Mesenteric fat pad (tissue), 1 donor: ENCODE measurements at regions not wholly inside any gene's neighbourhood (a gene's known extent, or its start where the extent isn't known, plus 50 kb on each side); places are given as distances from the start of the nearest gene placed in this dataset.
"Not testable (repeated sequence)": the region's sequence is repeated elsewhere in the genome, so short reads cannot be mapped to it uniquely, and the experiment has no call there.

Experiments
- DNase-seq: peaks from one replicate; pipeline ENCODE4 v3.0.0-alpha.2; 2020; ENCODE audit warnings: low spot score
- donor health status: DM: yes; HTN: yes; CAD: no.

DNA sequence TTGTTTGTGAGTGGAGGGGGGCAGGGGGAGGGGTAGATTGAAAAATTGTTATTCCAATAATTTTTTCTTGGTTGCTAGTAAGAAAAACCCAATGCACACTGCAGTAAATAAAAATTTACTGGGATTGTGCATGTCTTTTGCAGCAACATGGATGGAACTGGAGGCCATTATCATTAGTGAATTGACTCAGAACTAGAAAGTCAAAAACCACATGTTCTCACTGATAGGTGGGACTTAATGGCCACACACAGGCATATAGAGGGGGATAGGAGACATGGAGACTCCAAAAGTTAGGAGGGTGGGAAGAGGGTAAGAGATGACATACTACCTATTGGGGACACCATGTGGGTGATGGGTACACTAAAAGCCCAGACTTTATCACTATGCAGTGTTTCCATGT lies 67.2 kb downstream of the BUB3 start:
- DNase-seq, result no peak

DNA sequence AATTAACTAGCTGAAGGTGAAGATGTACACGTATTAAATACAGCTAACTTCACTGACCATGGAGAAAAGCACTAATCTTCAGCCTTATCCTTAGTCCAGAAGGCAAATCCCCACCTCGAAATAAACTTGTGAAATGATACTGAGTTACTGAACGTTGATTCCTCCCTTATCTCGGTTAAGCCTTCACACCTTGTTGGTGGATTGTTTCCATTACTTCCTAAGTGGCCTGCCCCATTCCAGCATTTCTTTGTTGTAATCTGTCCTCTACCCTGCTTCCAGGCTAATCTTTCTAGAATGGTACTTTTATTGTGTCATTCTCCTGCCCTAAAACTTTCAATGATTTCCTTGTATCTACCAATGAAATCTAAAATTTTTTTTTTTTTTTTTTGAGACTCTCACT lies 68.6 kb downstream of the BUB3 start:
- DNase-seq, result no peak

DNA sequence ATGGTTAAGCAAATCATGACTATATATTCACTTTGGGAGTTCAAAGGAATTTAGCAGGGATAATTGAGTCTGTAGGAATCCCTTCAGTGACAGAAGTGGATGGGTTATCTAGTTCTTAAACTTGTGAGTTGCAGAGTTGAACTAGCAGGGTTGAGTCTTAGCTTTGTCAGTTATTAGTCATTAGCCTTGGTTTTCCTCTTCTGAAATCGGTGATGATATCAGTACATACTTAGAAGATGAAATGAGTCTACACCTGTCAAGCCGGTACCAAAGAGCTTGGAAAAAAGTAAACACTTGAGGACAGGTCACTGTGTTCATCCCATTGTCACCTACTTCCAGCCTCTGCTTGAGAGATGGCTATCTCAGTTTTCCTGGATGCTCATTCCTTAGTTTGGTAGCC lies 73.5 kb downstream of the BUB3 start:
- DNase-seq, result no peak

DNA sequence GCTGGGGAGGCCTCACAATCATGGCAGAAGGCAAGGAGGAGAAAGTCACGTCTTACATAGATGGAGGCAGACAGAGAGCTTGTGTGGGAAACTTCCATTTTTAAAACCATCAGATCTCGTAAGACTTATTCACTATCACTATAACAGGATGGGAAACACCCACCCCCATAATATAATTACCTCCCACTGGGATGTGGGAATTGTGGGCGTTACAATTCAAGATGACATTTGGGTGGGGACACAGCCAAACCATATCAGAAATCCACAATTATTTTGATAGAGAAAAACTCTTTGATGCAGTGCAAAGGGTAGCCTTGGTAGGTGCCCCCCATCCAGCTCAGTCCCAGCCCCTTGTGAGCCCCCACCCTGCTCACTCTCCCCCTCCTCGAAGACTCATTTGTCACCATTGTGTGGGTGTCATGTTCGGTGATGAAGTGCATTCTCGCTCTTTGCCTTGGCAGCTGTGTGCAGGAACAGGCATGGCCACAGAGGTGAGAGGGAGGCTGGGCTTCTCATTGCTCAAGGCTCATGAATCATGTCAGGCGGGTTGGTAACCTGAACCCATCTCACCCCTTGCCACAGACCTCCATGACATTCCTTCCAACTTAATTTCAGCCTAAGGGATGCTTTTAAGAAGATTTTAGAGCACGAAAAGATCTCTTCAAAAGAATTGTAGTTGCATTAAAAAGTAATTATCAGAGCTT lies 75.9 kb downstream of the BUB3 start:
- DNase-seq, result no peak

DNA sequence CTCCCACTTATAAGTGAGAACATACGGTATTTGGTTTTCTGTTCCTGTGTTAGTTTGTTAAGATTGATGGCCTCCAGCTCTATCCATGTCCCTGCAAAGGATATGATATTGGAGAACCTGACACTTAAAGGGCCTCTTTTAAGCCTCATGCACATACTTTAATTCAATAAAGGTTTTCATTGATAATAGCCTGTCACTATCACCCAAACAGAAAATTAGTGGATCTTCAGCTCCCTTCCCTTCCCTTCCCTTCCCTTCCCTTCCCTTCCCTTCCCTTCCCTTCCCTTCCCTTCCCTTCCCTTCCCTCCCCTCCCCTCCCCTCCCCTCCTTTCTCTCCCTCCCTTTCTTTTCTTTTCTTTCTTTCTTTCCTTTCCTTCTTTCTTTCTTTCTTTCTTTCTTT lies 78.7 kb downstream of the BUB3 start:
- not testable (repeated sequence) for DNase-seq

DNA sequence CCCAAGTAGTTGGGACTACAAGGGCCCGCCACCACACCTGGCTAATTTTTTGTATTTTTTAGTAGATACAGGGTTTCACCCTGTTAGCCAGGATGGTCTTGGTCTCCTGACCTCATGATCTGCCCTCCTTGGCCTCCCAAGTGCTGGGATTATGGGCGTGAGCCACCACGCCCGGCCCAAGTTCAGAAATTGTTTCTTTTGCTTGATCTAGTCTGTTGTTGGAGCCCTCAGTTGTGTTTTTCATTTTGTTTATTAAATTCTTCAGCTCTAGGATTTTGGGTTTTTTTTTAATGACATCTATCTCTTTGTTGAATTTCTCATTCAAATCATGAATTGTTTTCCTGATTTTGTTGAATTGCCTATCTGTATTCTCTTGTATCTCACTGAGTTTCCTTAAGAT lies 80.8 kb downstream of the BUB3 start:
- not testable (repeated sequence) for DNase-seq

DNA sequence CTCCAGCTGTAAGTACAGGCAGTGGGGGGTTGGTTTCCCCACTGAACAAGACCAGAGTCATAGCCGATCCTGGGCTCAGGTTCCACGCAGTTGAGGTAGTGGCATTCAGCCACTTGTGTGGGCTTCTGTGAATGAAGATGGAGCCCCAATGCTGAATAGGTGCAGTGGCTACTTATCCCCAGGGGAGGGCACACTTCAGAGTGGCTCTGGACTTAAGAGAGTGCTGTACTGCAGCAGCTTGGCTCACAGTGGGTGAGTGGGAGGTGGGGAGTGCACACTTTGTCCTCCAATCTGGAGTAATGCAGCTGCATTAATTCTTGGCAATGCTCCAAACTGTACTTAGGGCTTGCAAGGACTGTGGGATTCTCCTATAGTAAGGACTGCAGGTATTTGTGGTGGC lies 81.9 kb downstream of the BUB3 start:
- no peak for DNase-seq

DNA sequence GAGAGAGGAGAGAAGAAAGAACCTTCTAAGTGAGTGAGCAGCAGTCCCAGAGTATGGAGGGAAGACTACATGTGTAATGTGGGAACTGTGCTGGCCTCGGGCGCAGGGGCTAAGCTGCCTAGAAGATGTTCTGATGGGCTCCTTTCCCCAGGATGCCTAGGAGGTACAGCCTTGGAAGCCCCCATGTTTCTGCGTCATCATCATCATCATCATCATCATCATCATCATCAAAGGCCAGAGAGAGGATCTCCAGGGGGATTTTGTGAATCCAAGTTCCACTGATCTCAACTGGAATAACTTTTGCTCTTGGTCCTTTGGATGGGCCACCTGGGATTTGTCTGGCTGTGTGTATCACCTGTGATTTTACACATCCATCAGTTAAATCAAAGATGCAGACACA lies 86.0 kb downstream of the BUB3 start:
- no peak for DNase-seq

DNA sequence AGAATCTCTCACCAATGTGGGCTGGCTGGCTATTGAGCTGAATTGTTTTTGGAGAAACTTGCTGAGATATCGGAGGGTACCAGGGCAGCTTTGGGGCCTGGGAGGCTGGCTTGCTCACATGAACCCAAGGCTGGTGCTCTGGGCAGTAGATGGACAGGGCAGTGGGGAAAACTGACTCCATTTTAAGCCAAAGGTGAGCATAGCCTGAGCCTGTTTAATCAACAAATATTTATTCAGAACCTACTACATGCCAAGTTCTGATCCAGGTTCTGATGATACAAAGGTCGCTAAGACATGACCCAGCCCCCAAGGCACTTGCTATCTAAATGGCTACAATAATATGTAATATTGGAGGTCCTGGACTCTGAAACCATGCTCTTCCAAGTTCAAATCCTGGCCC lies 86.6 kb downstream of the BUB3 start:
- DNase-seq, result no peak

DNA sequence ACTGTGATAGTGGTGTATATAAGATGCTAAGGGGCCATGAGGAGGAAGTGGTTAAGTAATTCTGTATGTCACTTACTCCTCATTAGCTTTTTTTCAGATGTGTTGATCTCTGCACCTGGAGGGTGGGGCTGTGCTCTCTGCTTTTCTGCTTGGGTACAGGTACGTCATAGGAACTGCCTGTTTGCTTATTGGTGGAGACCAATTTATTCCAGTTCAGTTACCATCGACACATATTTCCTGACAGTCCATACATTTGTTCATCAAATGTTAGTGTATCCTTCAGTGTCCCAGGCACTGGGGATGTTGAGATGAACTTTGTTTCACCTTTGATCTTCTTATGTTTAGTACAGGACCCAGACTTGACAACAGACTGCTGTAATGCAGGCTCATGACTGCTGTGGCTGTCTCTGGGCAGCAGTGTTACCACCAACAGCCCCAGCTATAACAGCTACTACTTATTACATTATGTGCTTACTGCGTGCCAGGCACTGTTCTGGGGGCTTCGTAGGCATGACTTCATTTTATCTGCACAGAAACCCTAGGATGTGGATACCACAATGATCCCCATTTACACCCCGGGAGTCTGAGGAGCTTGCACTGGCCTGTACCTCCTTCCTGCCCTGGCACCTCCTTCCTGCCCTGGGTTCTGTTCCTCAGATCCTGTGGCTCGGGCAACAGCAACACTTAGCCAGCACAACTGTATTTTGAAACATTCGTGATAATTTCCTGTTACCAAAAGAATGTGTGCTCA lies 87.4 kb downstream of the BUB3 start:
- no peak for DNase-seq

DNA sequence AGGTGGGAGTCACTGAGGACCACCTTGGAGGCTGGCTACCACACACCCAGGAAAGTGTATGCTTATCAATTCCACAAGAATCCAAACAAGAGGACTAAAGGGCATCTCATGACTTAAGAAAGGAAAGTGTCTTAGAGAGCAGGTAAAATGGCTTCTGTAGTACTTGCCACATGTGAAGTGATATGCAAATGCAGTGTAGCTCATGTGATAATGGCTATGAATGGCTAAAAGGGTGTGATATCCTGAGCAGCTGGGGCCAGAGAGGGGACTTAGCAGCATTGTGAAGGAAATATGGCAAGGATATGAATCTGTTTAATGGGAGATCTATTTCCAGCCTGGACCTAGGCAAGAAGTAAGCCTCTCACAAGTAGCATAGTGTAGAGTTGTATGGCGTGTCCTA lies 90.5 kb downstream of the BUB3 start:
- DNase-seq, result no peak

DNA sequence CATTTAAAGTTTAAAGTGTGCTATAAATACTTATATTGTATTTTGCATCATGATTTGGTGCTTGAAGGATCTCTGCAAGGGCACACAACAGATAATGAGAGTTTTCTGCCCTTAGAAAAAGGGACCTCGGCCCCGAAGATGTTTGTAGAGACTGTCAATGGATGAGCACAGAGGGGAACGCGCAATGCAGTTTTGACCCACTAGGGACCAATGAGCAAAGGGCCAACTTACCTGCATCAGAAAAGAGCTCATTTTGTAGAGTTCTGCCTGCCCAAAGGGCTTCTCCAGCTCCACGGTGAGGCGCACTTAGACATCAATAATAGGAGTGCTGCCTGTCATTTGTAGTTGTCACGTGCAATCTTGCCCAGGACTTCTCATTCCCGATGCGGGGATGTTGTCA lies 91.1 kb downstream of the BUB3 start:
- no peak for DNase-seq

DNA sequence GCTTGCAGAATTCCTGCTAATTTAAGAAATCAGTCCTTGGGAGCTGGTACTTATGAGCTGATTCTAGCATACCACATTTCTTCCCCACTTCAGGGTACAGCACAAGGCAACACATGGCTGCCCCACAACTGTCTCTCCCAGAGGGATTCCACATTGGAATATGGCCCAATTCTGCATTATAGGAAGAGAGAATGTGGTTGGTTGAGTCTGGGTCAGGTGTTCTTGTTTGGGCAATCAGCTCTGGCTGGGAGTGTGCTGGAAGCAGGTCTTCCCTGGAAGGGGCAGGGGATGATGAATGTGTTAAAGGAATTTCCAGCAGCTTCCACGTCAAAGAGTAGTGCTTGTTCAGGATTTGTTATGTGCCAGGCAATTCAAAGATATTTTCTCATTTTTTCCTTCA lies 95.7 kb downstream of the BUB3 start:
- no peak for DNase-seq

DNA sequence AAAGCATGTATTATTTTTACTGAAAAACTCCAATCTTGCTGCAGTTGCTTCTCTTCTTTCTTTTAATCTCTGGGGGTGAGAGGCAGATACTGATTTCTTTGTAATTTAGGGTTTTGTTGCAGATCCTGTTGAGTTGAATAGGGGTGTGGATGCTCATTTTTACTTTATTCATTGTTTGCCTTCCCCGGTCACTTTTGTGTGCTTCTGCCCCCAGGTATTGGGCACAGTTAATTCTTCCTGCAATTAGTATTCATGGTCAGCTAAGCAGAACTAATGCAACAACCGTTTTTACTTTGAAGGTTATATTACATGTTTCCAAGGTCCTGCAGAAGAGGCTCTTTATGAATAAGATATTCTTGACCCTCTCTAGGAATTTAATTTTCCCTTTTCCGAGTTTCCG lies 96.4 kb downstream of the BUB3 start:
- DNase-seq, result no peak

DNA sequence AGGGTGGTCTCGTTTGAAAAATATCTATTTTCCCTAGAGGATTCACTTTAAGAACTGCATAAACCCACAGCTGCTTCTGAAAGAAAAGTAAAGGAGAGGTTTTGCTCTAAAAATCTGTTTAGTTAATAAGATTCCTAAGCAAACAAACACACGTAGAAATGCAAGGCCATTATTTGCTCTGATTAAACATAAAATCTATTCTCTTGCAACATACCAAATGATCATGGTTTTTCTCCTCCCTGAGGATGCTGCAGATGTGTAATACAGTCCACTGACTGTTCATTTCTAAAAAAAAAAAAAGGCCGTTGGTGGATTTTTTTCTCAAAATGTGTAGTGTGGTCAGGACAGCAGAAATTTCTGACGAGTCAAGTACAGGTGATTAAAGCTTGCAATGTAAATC lies 98.6 kb downstream of the BUB3 start:
- DNase-seq, result no peak

DNA sequence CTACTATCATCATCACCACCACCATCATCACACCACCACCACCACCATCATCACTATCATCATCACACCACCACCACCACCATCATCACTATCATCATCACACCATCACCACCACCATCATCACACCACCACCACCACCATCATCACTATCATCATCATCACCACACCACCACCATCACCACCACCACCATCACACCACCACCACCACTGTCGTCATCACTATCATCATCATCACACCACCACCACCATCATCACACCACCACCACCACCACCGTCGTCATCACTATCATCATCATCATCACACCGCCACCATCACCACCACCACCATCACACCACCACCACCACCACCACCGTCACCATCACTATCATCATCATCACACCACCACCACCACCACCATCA lies 100.1 kb downstream of the BUB3 start:
- not testable (repeated sequence) for DNase-seq

DNA sequence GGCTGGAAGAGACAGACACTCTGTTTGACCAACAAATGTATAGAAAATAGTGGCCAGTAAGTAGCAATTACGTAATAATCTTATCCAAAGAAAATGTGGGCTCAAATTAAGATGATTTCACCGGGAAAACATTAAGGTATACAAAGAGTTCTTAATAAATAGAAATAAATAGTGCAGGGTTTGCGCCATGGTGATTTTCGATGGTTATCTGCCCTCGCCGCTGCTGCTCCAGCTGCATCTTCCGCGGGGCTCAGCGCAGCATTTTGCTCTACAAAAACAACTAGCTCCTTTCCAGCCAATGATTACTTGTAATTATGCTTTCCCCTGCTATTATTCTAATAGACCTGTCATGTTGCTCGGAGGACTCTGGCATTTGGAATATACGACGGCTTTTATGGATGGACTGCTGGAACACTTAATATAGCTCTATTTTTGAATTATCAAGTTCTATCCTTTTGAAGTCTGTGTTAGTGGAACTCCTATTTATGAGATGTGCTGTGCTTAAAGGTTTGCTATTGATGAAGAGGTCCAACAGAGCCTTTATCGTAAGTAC lies 103.8 kb downstream of the BUB3 start:
- no peak for DNase-seq

DNA sequence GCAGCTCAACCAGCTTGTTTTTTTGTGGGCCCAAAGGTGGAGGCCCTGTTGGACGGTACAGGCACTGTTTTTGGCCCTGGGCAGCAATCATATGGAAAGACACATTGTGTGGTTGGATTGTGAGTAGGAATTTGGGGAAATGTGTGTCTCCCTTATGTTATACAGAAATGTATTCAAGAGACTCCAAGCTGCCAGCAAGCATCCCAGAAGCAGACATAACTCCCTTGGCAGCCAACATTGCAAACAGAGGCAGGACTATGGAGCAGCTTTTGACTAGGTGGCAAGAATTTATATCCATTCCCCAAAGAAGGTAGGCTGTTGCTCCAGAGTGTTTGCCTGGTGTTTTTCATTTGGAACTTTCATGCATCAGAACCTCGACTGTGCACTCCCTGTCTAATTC lies 104.9 kb downstream of the BUB3 start:
- DNase-seq, result no peak

DNA sequence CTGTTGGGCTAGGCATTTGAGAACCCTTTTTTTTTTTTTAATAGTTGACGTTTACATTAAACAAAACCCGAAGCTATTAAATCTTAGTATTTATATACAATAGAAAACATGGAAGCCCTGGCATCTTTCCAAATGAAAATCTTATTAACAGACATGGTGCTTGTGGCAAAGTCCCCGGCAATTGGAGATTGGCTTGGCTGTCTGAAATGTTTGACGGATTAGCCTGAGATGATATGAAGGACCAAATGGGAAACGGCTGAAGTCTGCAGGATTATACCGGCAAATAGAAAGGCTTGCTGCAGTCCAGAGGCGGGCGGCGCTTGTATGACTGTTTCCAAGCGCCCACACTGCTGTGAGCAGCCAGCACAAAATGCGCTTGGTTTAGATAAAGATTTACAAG lies 105.6 kb downstream of the BUB3 start:
- DNase-seq, result no peak

DNA sequence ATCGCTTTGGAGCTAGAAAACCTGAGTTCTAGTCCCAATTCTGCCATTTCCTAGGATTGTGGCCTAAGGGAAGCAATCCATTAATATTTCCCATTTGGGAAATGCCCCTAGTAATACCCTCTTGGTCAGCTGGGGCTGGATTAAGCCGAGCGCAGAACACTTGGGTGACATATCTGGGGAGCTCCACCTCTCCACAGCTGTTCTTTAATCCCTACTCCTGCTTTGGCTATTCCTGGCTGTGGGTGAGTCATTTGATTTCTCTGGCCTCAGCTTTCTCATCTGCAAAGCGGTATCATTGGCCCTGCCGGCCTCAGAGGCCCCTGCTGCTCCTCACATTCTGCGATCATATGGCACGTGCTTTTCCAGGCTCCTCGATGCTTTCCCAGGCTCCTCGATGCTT lies 108.3 kb downstream of the BUB3 start:
- no peak for DNase-seq

DNA sequence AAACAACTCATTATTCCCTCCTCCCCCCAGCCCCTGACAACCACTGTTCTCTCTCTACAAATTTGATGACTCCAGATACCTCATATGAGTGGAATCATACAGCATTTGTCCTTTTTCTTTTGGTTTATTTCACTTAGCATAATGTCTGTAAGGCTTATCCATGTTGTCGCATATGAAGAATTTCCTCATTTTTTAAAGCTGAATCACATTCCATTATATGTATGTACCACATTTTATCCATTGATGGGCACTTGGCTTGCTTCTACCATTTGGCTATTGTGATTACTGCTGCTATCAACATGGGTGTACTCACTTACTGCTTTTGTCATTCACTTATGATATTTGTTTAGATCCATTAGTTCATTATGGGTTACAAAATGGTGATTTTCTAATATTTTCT lies 112.8 kb downstream of the BUB3 start:
- DNase-seq, result no peak

DNA sequence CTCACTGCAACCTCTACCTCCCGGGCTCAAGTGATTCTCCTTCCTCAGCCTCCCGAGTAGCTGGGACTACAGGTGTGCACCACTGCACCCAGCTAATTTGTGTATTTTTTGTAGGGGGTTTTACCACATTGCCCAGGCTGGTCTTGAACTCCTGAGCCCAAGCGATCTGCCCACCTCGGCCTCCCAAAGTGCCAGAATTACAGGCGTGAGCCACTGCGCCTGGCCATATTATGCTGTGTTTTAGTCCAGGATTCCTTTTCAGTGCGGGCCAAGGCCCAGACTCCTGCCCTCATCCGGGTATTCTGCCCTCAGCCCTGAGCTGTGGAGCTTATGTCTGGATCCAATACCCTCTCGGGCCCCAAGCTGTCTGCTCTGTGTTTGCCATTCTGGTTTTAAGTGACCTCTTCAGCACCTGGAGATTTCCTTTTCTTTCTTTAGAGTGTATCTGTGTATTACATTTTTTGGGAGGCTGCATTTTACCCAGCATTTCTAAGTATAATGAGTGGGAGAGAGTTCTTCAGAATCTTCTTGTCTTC lies 114.9 kb downstream of the BUB3 start:
- DNase-seq, result no peak

DNA sequence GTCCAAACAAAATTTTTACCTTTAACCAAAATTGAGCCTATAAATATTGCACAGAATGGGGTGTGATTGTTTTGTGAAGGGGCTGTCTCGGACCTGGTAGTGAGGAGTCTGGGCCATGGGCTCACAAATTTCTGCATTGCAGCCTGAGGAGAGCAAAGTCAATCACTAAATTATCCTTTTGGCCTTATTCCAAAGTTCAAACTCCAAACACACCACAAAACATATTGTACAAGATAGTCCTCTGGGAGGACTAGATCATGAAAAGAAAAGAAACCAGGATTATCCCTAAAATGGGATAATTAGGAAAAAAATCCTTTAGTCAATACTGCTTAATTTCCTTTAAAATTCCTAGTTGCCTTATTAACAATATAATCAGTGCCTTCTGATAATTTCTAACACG lies 115.5 kb downstream of the BUB3 start:
- DNase-seq, result no peak
